Astrocyte of the cerebellum (primary cell): ENCODE measurements at regions not wholly inside any gene's neighbourhood (a gene's known extent, or its start where the extent isn't known, plus 50 kb on each side); places are given as distances from the start of the nearest gene placed in this dataset.

Experiments used
- DNase-seq: peaks from one replicate; pipeline ENCODE4 v3.0.0-alpha.2; 2011; ENCODE audit warnings: low read depth
- H3K4me3 ChIP-seq: 2 replicates; pipeline ENCODE4 v1.5.1; 2011; ENCODE audit warnings: mild to moderate bottlenecking, low read depth, low read length, moderate library complexity
- in situ Hi-C: cut with HindIII; loops from 2 replicates; pipeline ENCODE4 v1.10.0; 2017; ENCODE audit warnings: low sequenced_read_pairs
- TF ChIP-seq, protein P1 (sequence below): IDR thresholded peaks from 2 replicates; pipeline ENCODE4 v1.5.1; 2012; ENCODE audit warnings: low read length, low read depth, moderate library complexity, mild to moderate bottlenecking; ENCODE audit errors: missing control alignments

DNA sequence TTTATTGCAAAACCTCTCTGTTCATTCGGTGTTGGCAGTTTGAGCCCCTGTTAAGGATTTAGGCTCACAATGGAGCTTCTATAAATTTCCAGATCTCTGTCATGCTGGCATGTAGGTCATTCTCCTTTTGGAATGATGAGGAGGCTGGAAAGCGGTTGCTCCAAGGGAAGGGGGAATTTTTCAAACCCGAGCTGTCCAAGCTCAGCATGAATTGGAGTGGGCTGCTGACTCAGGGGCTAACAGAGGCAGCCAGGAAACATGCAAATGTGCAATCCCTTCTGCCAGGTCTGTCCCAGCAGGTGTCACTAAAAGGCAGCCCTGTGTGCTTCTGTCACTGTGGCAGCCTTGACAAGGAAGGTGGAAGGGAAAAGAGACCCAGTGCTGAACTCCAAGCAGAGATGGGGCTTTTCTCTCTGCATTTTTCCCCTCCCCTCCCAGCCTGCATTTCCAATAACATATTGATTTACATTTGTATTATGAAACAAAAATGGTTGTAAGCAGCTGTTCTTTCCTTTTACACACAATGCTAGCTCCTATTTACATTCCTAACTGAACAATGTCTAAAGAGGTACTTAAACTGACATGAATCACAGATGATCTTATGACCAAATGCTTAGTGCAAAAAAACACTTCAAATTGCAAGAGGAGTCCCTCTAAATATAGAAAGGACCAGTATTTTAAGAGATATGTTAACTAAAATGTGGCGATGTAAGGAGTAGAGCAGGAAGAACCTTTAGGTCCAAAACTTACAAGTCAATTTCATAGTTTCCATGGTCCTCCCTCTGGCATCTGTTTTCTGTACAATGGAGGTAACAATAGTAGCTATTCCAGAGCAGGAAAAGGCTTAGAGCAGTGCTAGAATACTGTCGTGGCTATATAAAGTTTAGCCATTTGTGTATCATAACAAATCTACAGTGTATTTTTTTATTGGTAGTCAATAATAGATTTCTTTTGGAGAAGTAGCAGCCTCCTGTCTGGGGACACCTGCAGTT lies 84.5 kb upstream of the ATP10A start:
- H3K4me3 ChIP-seq = no peak overlapping the region
- TF ChIP-seq, protein P1, sequence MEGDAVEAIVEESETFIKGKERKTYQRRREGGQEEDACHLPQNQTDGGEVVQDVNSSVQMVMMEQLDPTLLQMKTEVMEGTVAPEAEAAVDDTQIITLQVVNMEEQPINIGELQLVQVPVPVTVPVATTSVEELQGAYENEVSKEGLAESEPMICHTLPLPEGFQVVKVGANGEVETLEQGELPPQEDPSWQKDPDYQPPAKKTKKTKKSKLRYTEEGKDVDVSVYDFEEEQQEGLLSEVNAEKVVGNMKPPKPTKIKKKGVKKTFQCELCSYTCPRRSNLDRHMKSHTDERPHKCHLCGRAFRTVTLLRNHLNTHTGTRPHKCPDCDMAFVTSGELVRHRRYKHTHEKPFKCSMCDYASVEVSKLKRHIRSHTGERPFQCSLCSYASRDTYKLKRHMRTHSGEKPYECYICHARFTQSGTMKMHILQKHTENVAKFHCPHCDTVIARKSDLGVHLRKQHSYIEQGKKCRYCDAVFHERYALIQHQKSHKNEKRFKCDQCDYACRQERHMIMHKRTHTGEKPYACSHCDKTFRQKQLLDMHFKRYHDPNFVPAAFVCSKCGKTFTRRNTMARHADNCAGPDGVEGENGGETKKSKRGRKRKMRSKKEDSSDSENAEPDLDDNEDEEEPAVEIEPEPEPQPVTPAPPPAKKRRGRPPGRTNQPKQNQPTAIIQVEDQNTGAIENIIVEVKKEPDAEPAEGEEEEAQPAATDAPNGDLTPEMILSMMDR = no peak
- DNase-seq = no peak
- in situ Hi-C loops = no loop called here

DNA sequence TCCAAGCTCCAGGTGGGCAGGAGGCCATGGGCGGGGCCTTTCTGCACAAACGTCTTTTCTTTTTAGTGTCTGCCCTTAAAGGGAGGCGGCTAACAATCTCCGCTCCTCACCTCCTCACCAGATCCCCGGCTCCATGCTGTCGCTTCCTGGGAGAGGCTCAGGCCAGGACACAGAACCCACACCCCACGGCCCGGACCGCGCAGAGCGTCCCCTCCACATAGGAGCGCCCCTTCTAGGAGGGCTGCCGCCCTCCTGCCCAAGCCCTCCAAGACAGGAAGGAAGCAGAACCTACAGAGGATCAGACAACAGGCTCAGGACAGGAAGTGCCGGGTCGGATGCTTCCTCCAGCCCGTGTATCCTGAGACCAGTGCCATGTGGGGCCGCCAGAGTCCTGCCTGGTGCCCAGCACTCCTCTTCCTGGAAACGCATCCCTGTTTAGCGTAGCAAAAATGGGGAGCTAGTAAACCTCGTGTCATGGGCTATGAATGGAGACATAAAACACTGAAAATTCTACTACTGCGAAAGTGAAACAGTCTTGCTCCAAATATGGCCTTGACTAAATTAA lies 83.2 kb upstream of the ATP10A start:
- no peak for DNase-seq
- in situ Hi-C loops = no loop called here
- TF ChIP-seq, protein P1 = no peak
- H3K4me3 ChIP-seq = no peak overlapping the region

DNA sequence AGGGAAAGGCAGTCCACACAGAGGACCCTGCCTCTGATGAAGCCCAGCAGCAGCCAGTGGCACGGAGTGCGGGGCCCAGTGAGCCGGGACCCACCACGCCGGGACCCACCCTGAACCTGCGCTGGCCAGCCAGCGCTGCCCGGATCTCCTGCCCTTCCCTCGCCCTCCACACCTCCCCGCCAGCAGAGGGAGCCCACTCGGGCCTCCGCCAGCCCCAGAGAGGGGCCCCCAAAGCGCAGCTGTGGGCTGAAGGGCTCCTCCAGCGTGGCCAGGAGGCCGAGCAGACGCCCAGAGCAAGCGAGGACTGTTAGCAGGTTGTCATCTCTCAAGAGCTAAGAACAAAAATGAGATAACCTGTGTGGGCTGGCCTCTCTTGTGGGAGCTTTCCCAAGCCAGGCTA lies 81.3 kb upstream of the ATP10A start:
- no peak for DNase-seq
- no peak overlapping the region for H3K4me3 ChIP-seq
- in situ Hi-C loops = no loop called here
- TF ChIP-seq, protein P1 = no peak

DNA sequence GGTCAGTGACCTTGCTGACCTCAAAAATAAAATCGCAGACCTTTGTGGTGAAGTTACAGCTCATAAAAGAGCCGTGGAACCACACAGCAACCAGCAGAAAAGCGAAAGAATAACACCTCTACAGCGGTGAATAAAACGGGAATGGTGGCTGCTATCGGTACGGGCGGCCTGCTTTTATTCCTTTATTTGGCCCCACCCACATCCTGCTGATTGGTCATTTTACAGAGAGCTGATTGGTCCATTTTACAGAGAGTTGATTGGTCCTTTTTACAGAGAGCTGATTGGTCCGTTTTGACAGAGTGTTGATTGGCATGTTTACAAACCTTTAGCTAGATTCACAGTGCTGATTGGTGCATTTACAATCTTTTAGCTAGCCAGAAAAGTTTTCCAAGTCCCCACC lies 80.7 kb upstream of the ATP10A start:
- in situ Hi-C loops = no loop called here

DNA sequence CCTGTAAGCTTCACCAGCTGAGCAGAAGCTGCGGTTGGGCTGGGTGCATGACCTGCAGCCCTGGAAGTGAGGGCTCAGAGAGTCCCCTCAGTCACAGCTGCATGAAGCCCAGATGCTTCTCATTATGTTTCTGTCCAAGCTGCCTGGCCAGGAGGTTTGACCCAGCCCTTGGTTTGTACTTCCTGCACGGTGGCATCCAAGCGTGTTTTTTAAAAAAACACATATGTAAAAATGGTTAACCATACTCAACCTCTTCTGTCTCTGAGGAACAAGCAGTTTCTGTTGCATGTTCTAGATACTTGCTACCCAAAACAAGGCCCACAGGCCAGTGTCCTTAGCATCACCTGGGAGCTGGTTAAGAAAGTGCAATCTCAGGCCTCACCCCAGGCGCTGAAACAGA lies 76.0 kb upstream of the ATP10A start:
- no peak overlapping the region for H3K4me3 ChIP-seq
- in situ Hi-C loops = no loop called here
- no peak for DNase-seq
- TF ChIP-seq, protein P1 = no peak

More for the DNA sequence above, 80.7 kb upstream of the ATP10A start:
- no peak overlapping the region for H3K4me3 ChIP-seq
- TF ChIP-seq, protein P1 = no peak
- DNase-seq = no peak

DNA sequence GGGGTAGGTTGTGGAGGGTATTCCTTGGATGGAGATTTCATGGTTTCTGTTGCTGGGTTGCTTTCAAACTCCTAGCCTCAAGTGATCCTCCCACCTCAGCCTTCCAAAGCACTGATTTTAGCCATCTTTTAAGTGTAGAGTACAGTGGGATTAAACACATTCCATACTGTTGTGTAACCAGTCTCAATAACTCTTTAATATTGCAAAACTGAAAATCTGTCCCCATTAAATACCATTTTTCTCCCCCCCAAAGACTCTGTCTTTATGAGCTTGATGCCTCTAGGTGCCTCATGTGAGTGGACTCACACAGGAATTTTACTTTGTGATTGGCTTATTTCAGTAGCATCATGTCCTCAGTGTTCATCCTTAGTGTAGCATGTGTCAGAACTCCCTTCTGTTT lies 74.7 kb upstream of the ATP10A start:
- in situ Hi-C loops = no loop called here
- no peak for DNase-seq
- TF ChIP-seq, protein P1 = no peak
- no peak overlapping the region for H3K4me3 ChIP-seq
